MM.1S (cell line): ENCODE measurements at regions not wholly inside any gene's neighbourhood (a gene's known extent, or its start where the extent isn't known, plus 50 kb on each side); places are given as distances from the start of the nearest gene placed in this dataset.

Experiments used
- DNase-seq: peaks from one replicate; pipeline ENCODE4 v3.0.0-alpha.2; 2015
- H2AFZ ChIP-seq: fragments of 300-600 bp; sonication (generic); 2 replicates; pipeline ENCODE4 v1.6.0; 2016; ENCODE audit warnings: antibody characterized with exemption, low read length
- H3F3A ChIP-seq: fragments of 300-600 bp; sonication (generic); 2 replicates; pipeline ENCODE4 v1.6.1; 2016; ENCODE audit warnings: mild to moderate bottlenecking, antibody characterized with exemption, low read length, moderate library complexity, mixed read lengths; ENCODE audit not compliant: insufficient read depth
- H3K27ac ChIP-seq: fragments of 300-600 bp; sonication (generic); 2 replicates; pipeline ENCODE4 v1.5.1; 2016; ENCODE audit warnings: mild to moderate bottlenecking, low read length
- H3K27me3 ChIP-seq: fragments of 300-600 bp; sonication (generic); replicated peaks from 2 replicates; pipeline ENCODE4 v1.6.0; 2016; ENCODE audit warnings: low read length; ENCODE audit not compliant: insufficient read depth
- H3K36me3 ChIP-seq: fragments of 300-600 bp; sonication (generic); replicated peaks from 2 replicates; pipeline ENCODE4 v1.6.1; 2016; ENCODE audit warnings: mild to moderate bottlenecking, low read length, mixed read lengths; ENCODE audit not compliant: insufficient read depth
- H3K4me1 ChIP-seq: fragments of 300-600 bp; sonication (generic); 2 replicates; pipeline ENCODE4 v1.6.1; 2016; ENCODE audit warnings: low read length, mixed read lengths
- H3K4me2 ChIP-seq: fragments of 300-600 bp; sonication (generic); 2 replicates; pipeline ENCODE4 v1.6.0; 2016; ENCODE audit warnings: low read depth, low read length
- H3K4me3 ChIP-seq: fragments of 300-600 bp; sonication (generic); 2 replicates; pipeline ENCODE4 v1.5.1; 2016; ENCODE audit warnings: low read length, mixed read lengths
- H3K79me2 ChIP-seq: fragments of 300-600 bp; sonication (generic); 2 replicates; pipeline ENCODE4 v1.6.1; 2016; ENCODE audit warnings: mixed run types, low read length, mixed read lengths
- H3K9ac ChIP-seq: fragments of 300-600 bp; sonication (generic); 2 replicates; pipeline ENCODE4 v1.6.1; 2016; ENCODE audit warnings: low read length, mixed read lengths
- H3K9me2 ChIP-seq: fragments of 300-600 bp; sonication (generic); replicated peaks from 2 replicates; pipeline ENCODE4 v1.6.1; 2016; ENCODE audit warnings: mild to moderate bottlenecking, low read length, mixed read lengths; ENCODE audit not compliant: insufficient read depth
- H3K9me3 ChIP-seq: fragments of 300-600 bp; sonication (generic); replicated peaks from 2 replicates; pipeline ENCODE4 v1.6.1; 2016; ENCODE audit warnings: mild to moderate bottlenecking, low read length, mixed read lengths; ENCODE audit not compliant: insufficient read depth
- H4K20me1 ChIP-seq: fragments of 300-600 bp; sonication (generic); 2 replicates; pipeline ENCODE4 v1.6.1; 2016; ENCODE audit warnings: mild to moderate bottlenecking, low read length, moderate library complexity, mixed read lengths; ENCODE audit not compliant: insufficient read depth
- EZH2 ChIP-seq: fragments of 300-600 bp; sonication (generic); optimal IDR thresholded peaks from 2 replicates; pipeline ENCODE3; 2017; ENCODE audit warnings: low read depth, mild to moderate bottlenecking, antibody characterized with exemption, low read length, mixed read lengths
- EZH2phosphoT487 ChIP-seq: fragments of 300-600 bp; sonication (generic); IDR thresholded peaks from 2 replicates; pipeline ENCODE4 v1.6.1; 2018; ENCODE audit warnings: antibody characterized with exemption, low read length
- TF ChIP-seq, protein P1 (sequence below): fragments of 300-600 bp; sonication (generic); IDR thresholded peaks from 2 replicates; pipeline ENCODE4 v1.5.1; 2016; ENCODE audit warnings: antibody characterized with exemption, low read length, mixed read lengths

DNA sequence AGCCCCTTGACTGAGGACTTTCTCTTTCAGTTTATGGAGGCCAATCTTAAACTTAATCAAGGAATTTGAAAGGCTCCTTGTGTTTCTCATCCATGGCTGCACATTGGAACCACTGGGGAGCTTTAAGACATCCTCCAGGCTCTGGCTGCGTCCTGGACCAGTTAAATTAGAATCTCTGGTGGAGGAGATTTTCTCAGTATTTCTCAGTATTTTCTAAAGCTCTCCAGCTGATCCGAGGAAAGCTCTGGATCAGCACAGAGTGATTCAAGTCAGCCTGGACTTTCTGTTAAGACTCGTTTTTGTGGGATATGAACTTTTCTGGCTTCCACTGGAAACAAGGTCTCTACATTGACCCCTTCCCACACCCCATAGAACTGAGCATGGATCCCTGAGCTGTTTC is 249.8 kb downstream of the STK31 start:
- Histone ChIP-seq H4K20me1 (no peaks in the 10 kb centered on the region), H3K27me3 (no peaks in the 10 kb centered on the region), H2AFZ (no peak overlapping the region), H3K4me1 (no peaks in the 10 kb centered on the region), H3K9me3 (no peaks in the 10 kb centered on the region), H3K4me2 (no peak overlapping the region), H3K36me3 (no peaks in the 10 kb centered on the region), H3K9me2 (no peaks in the 10 kb centered on the region), H3K79me2 (no peaks in the 10 kb centered on the region), H3K27ac (no peak overlapping the region), H3K4me3 (no peak overlapping the region), H3F3A (no peaks in the 10 kb centered on the region), H3K9ac (no peak overlapping the region)
- TF ChIP-seq EZH2phosphoT487 (no peak), EZH2 (no peak)
- TF ChIP-seq, protein P1, sequence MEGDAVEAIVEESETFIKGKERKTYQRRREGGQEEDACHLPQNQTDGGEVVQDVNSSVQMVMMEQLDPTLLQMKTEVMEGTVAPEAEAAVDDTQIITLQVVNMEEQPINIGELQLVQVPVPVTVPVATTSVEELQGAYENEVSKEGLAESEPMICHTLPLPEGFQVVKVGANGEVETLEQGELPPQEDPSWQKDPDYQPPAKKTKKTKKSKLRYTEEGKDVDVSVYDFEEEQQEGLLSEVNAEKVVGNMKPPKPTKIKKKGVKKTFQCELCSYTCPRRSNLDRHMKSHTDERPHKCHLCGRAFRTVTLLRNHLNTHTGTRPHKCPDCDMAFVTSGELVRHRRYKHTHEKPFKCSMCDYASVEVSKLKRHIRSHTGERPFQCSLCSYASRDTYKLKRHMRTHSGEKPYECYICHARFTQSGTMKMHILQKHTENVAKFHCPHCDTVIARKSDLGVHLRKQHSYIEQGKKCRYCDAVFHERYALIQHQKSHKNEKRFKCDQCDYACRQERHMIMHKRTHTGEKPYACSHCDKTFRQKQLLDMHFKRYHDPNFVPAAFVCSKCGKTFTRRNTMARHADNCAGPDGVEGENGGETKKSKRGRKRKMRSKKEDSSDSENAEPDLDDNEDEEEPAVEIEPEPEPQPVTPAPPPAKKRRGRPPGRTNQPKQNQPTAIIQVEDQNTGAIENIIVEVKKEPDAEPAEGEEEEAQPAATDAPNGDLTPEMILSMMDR = no peak
- DNase-seq = no peak

GRCh38 chr7:23960361-23960760 is 250.3 kb downstream of the STK31 start:
- Histone ChIP-seq H3F3A (no peaks in the 10 kb centered on the region), H3K4me1 (no peaks in the 10 kb centered on the region), H4K20me1 (no peaks in the 10 kb centered on the region), H3K4me2 (no peak overlapping the region), H3K9ac (no peak overlapping the region), H3K9me2 (no peaks in the 10 kb centered on the region), H3K79me2 (no peaks in the 10 kb centered on the region), H3K9me3 (no peaks in the 10 kb centered on the region), H3K4me3 (no peak overlapping the region), H2AFZ (no peak overlapping the region), H3K27me3 (no peaks in the 10 kb centered on the region), H3K27ac (no peak overlapping the region), H3K36me3 (no peaks in the 10 kb centered on the region)
- no peak for DNase-seq
- TF ChIP-seq, protein P1 = no peak
- TF ChIP-seq EZH2phosphoT487 = no peak
- no peak for TF ChIP-seq EZH2

GRCh38 chr7:23963461-23964165 is 253.6 kb downstream of the STK31 start:
- H3K79me2 ChIP-seq = no peaks in the 10 kb centered on the region
- H3K9me2 ChIP-seq = no peaks in the 10 kb centered on the region
- no peaks in the 10 kb centered on the region for H3K4me1 ChIP-seq
- no peaks in the 10 kb centered on the region for H3K27me3 ChIP-seq
- H3F3A ChIP-seq = no peaks in the 10 kb centered on the region
- H3K27ac ChIP-seq = no peak overlapping the region
- no peak overlapping the region for H3K4me3 ChIP-seq
- TF ChIP-seq, protein P1 = no peak
- TF ChIP-seq EZH2phosphoT487 (no peak), EZH2 (no peak)
- no peaks in the 10 kb centered on the region for H3K36me3 ChIP-seq
- no peak overlapping the region for H3K4me2 ChIP-seq
- DNase-seq = no peak
- no peak overlapping the region for H3K9ac ChIP-seq
- no peaks in the 10 kb centered on the region for H3K9me3 ChIP-seq
- H2AFZ ChIP-seq = no peak overlapping the region
- H4K20me1 ChIP-seq = no peaks in the 10 kb centered on the region
